Fibroblast of lung (primary cell): ENCODE measurements at regions not wholly inside any gene's neighbourhood (a gene's known extent, or its start where the extent isn't known, plus 50 kb on each side); places are given as distances from the start of the nearest gene placed in this dataset.

ENCODE experiments used
- DNase-seq, 2 donors: peaks; one replicate each; pipeline versions ENCODE4 v3.0.0 to v3.0.0-alpha.2; 2010; ENCODE audit warnings: low read depth in 2 of 2
- H2AFZ ChIP-seq: 2 replicates; pipeline ENCODE4 v1.5.1; 2012; ENCODE audit warnings: low read length, control low read depth, inconsistent platforms
- H3K27ac ChIP-seq: 2 replicates; pipeline ENCODE4 v1.5.1; 2011; ENCODE audit warnings: low read length, control low read depth; ENCODE audit not compliant: insufficient read depth
- H3K27me3 ChIP-seq: 2 replicates; pipeline ENCODE4 v1.5.1; 2011; ENCODE audit warnings: mild to moderate bottlenecking, low read length; ENCODE audit not compliant: control insufficient read depth, insufficient read depth
- H3K36me3 ChIP-seq: 2 replicates; pipeline ENCODE4 v1.5.1; 2011; ENCODE audit warnings: low read length; ENCODE audit not compliant: control insufficient read depth, insufficient read depth
- H3K4me1 ChIP-seq: 2 replicates; pipeline ENCODE4 v1.5.1; 2011; ENCODE audit warnings: low read length; ENCODE audit not compliant: control insufficient read depth, insufficient read depth; ENCODE audit errors: extremely low read depth
- H3K4me2 ChIP-seq: 2 replicates; pipeline ENCODE4 v1.5.1; 2011; ENCODE audit warnings: low read length, control low read depth; ENCODE audit not compliant: insufficient read depth; ENCODE audit errors: extremely low read depth
- H3K4me3 ChIP-seq, 4 experiments: fragments of 200-600 bp in 1 of 4; sonication (generic) in 1 of 4; replicated peaks in 1 of 4; 2 replicates each; pipeline ENCODE4 v1.5.1; 2011 to 2016; ENCODE audit warnings: low read length in 4 of 4, low read depth in 3 of 4, mild to moderate bottlenecking in 3 of 4, control low read depth in 2 of 4, inconsistent platforms in 1 of 4, mixed read lengths in 1 of 4; ENCODE audit not compliant: insufficient read depth in 1 of 4; ENCODE audit errors: control extremely low read depth in 1 of 4
- H3K79me2 ChIP-seq: 2 replicates; pipeline ENCODE4 v1.5.1; 2012; ENCODE audit warnings: mild to moderate bottlenecking, low read length, inconsistent platforms; ENCODE audit not compliant: control insufficient read depth, insufficient read depth
- H3K9ac ChIP-seq: 2 replicates; pipeline ENCODE4 v1.5.1; 2011; ENCODE audit warnings: mild to moderate bottlenecking, low read length, control low read depth; ENCODE audit not compliant: insufficient read depth
- H3K9me3 ChIP-seq: 2 replicates; pipeline ENCODE4 v1.5.1; 2012; ENCODE audit warnings: low read depth, low read length; ENCODE audit not compliant: control insufficient read depth, insufficient read depth
- H4K20me1 ChIP-seq: 2 replicates; pipeline ENCODE4 v1.5.1; 2011; ENCODE audit warnings: low read length; ENCODE audit not compliant: control insufficient read depth, insufficient read depth; ENCODE audit errors: extremely low read depth
- CTCF ChIP-seq, 2 donors: IDR thresholded peaks in 1 of 2; conservative IDR thresholded peaks in 1 of 2; 1 replicate in 1 of 2; 2 replicates in 1 of 2; pipeline ENCODE4 v1.5.1; 2011 to 2012; ENCODE audit warnings: low read length in 2 of 2, control low read depth in 1 of 2, inconsistent platforms in 1 of 2, low read depth in 1 of 2, mild to moderate bottlenecking in 1 of 2
- EZH2 ChIP-seq: IDR thresholded peaks from 2 replicates; pipeline ENCODE4 v1.5.1; 2012; ENCODE audit warnings: low read length, control low read depth, mild to moderate bottlenecking; ENCODE audit errors: missing control alignments

DNA sequence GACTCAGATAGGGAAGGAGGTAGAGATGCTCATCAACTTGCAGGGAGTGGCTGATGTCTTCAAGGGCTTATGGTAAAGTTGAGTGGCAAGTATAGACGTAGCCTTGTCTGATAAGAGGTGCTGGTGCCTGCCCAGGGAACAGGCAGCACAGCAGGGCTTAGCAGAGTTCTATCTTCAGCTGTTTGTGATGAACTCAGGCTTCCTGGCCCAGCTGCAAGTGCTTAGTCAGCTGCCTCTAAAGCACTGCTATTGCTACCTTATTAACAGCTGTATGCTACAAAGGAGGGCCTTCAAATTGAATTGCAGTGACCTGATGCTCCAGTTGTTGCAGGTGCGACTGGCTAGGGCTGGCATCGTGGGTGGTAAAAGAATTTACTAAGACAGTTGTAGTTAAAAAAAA, 82.1 kb downstream of the TSN start:
- Histone ChIP-seq H2AFZ (no peak overlapping the region), H3K27me3 (peaks cover 8% of the 10 kb centered on the region), H4K20me1 (no peaks in the 10 kb centered on the region), H3K27ac (no peak overlapping the region), H3K4me1 (no peaks in the 10 kb centered on the region), H3K9me3 (no peaks in the 10 kb centered on the region), H3K4me3 (no peak overlapping the region), H3K4me2 (no peak overlapping the region), H3K79me2 (no peaks in the 10 kb centered on the region), H3K36me3 (no peaks in the 10 kb centered on the region), H3K9ac (no peak overlapping the region)
- no peak for DNase-seq
- TF ChIP-seq CTCF (conservative IDR thresholded peaks at IDR 0.05 in 1 of 2, IDR thresholded peaks at IDR 0.05 in 1 of 2; ENCODE audit: low read depth in 1 of 2, low read length in 2 of 2) (no peak), EZH2 (no peak)

DNA sequence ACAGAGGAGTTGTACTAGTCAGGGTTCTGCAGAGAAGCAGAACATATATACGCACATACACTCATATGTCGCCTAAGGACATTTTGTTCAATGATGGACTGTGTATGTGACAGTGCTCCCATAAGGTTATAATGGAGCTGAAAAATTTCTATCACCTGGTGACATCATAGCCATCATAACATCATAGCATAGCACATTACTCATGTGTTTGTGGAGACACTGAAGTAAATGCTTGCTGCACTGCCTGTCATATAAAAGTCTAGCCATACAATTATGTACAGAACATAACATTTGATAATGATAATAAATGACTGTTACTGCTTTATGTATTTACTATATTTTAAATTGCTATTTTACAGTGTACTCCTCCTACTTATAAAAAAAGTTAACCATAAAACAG, 83.1 kb downstream of the TSN start:
- peaks cover 8% of the 10 kb centered on the region for H3K27me3 ChIP-seq
- H3K4me1 ChIP-seq: no peaks in the 10 kb centered on the region
- no peak for DNase-seq
- no peak overlapping the region for H3K27ac ChIP-seq
- H3K4me2 ChIP-seq: no peak overlapping the region
- H3K36me3 ChIP-seq: no peaks in the 10 kb centered on the region
- H3K9ac ChIP-seq: no peak overlapping the region
- TF ChIP-seq CTCF (conservative IDR thresholded peaks at IDR 0.05 in 1 of 2, IDR thresholded peaks at IDR 0.05 in 1 of 2; ENCODE audit: low read depth in 1 of 2, low read length in 2 of 2) (no peak), EZH2 (no peak)
- no peaks in the 10 kb centered on the region for H4K20me1 ChIP-seq
- no peaks in the 10 kb centered on the region for H3K9me3 ChIP-seq
- H3K79me2 ChIP-seq: no peaks in the 10 kb centered on the region
- H3K4me3 ChIP-seq: no peak overlapping the region
- no peak overlapping the region for H2AFZ ChIP-seq

GRCh38 chr2:121839584-121839983, 84.1 kb downstream of the TSN start:
- H3K4me2 ChIP-seq: no peak overlapping the region
- no peaks in the 10 kb centered on the region for H3K9me3 ChIP-seq
- peaks cover 13% of the 10 kb centered on the region for H3K27me3 ChIP-seq
- no peak overlapping the region for H3K4me3 ChIP-seq
- H4K20me1 ChIP-seq: no peaks in the 10 kb centered on the region
- DNase-seq: no peak
- no peaks in the 10 kb centered on the region for H3K79me2 ChIP-seq
- no peak overlapping the region for H2AFZ ChIP-seq
- no peak overlapping the region for H3K27ac ChIP-seq
- TF ChIP-seq EZH2 (no peak), CTCF (conservative IDR thresholded peaks at IDR 0.05 in 1 of 2, IDR thresholded peaks at IDR 0.05 in 1 of 2; ENCODE audit: low read depth in 1 of 2, low read length in 2 of 2) (no peak)
- no peaks in the 10 kb centered on the region for H3K36me3 ChIP-seq
- H3K4me1 ChIP-seq: no peaks in the 10 kb centered on the region
- no peak overlapping the region for H3K9ac ChIP-seq
